ENCODE measurements at regions not wholly inside any gene's neighbourhood (a gene's known extent, or its start where the extent isn't known, plus 50 kb on each side); places are given as distances from the start of the nearest gene placed in this dataset.
"Not testable (repeated sequence)": the region's sequence is repeated elsewhere in the genome, so short reads cannot be mapped to it uniquely, and the experiment has no call there.

- Histone ChIP-seq H3K9me3 (ENCODE audit: control insufficient read depth in 2 of 2, insufficient read depth in 1 of 2, low read depth in 1 of 2, low read length in 1 of 2) (no peaks in the 10 kb centered on the region), H3K27me3 (ENCODE audit: control insufficient read depth in 1 of 2, insufficient read depth in 2 of 2, low read length in 2 of 2) (no peaks in the 10 kb centered on the region), H3K36me3 (ENCODE audit: control insufficient read depth in 2 of 2, insufficient read depth in 2 of 2, low read length in 1 of 2) (no peaks in the 10 kb centered on the region), H3K4me3 (ENCODE audit: low read depth in 1 of 2, low read length in 2 of 2) (peak overlapping the region; percentile 38 to 47), H3K4me1 (ENCODE audit: control insufficient read depth in 2 of 2, insufficient read depth in 2 of 2, low read length in 1 of 2) (peaks cover 4 to 10% of the 10 kb centered on the region in 2 donors), H3K27ac (ENCODE audit: low read depth in 2 of 2, low read length in 1 of 2) (peak overlapping the region; percentile 57 to 64)
- WGBS, 2 donors: 29 to 37% methylated on average over 5 of the region's 5 CpGs
Observed at GRCh38 chr6:85866370-85866730, 223.7 kb upstream of the SYNCRIP start.

- 14 to 16% methylated on average over 8 of the region's 8 CpGs for WGBS, 2 donors
- H3K36me3 ChIP-seq (ENCODE audit: control insufficient read depth in 2 of 2, insufficient read depth in 2 of 2, low read length in 1 of 2): no peaks in the 10 kb centered on the region
- H3K27ac ChIP-seq (ENCODE audit: low read depth in 2 of 2, low read length in 1 of 2): peak overlapping the region; percentile 57 to 64
- no peaks in the 10 kb centered on the region for H3K9me3 ChIP-seq (ENCODE audit: control insufficient read depth in 2 of 2, insufficient read depth in 1 of 2, low read depth in 1 of 2, low read length in 1 of 2)
- H3K27me3 ChIP-seq (ENCODE audit: control insufficient read depth in 1 of 2, insufficient read depth in 2 of 2, low read length in 2 of 2): no peaks in the 10 kb centered on the region
- peak overlapping the region; percentile 38 to 47 for H3K4me3 ChIP-seq (ENCODE audit: low read depth in 1 of 2, low read length in 2 of 2)
- H3K4me1 ChIP-seq (ENCODE audit: control insufficient read depth in 2 of 2, insufficient read depth in 2 of 2, low read length in 1 of 2): peaks cover 4 to 10% of the 10 kb centered on the region in 2 donors
Observed at GRCh38 chr6:85865420-85866369, 223.0 kb upstream of the SYNCRIP start.

- no peaks in the 10 kb centered on the region for H3K27me3 ChIP-seq (ENCODE audit: control insufficient read depth in 1 of 2, insufficient read depth in 2 of 2, low read length in 2 of 2)
- no peak overlapping the region for H3K4me3 ChIP-seq (ENCODE audit: low read depth in 1 of 2, low read length in 2 of 2)
- H3K36me3 ChIP-seq (ENCODE audit: control insufficient read depth in 2 of 2, insufficient read depth in 2 of 2, low read length in 1 of 2): no peaks in the 10 kb centered on the region
- peaks cover 4 to 10% of the 10 kb centered on the region in 2 donors for H3K4me1 ChIP-seq (ENCODE audit: control insufficient read depth in 2 of 2, insufficient read depth in 2 of 2, low read length in 1 of 2)
- peak overlapping the region; percentile 23 to 51 for H3K27ac ChIP-seq (ENCODE audit: low read depth in 2 of 2, low read length in 1 of 2)
- 27 to 29% methylated on average over 7 of the region's 7 CpGs for WGBS, 2 donors
- no peaks in the 10 kb centered on the region for H3K9me3 ChIP-seq (ENCODE audit: control insufficient read depth in 2 of 2, insufficient read depth in 1 of 2, low read depth in 1 of 2, low read length in 1 of 2)
Observed at GRCh38 chr6:85864453-85865401, 222.0 kb upstream of the SYNCRIP start.

- WGBS, 2 donors: 62 to 63% methylated on average over 2 of the region's 2 CpGs
- no peaks in the 10 kb centered on the region for H3K27me3 ChIP-seq (ENCODE audit: control insufficient read depth in 1 of 2, insufficient read depth in 2 of 2, low read length in 2 of 2)
Observed at GRCh38 chr6:85856235-85856634, 213.5 kb upstream of the SYNCRIP start.

GRCh38 chr6:85838351-85839119, 195.8 kb upstream of the SYNCRIP start:
- H3K4me3 ChIP-seq (ENCODE audit: low read depth in 1 of 2, low read length in 2 of 2); H3K36me3 ChIP-seq (ENCODE audit: control insufficient read depth in 2 of 2, insufficient read depth in 2 of 2, low read length in 1 of 2); H3K9me3 ChIP-seq (ENCODE audit: control insufficient read depth in 2 of 2, insufficient read depth in 1 of 2, low read depth in 1 of 2, low read length in 1 of 2); H3K4me1 ChIP-seq (ENCODE audit: control insufficient read depth in 2 of 2, insufficient read depth in 2 of 2, low read length in 1 of 2); H3K27me3 ChIP-seq (ENCODE audit: control insufficient read depth in 1 of 2, insufficient read depth in 2 of 2, low read length in 2 of 2); H3K27ac ChIP-seq (ENCODE audit: low read depth in 2 of 2, low read length in 1 of 2): not testable (repeated sequence)
- WGBS, 2 donors: 95 to 97% methylated on average over 13 to 35 of the region's 37 CpGs

More at GRCh38 chr6:85856235-85856634, 213.5 kb upstream of the SYNCRIP start:
- no peaks in the 10 kb centered on the region for H3K4me1 ChIP-seq (ENCODE audit: control insufficient read depth in 2 of 2, insufficient read depth in 2 of 2, low read length in 1 of 2)
- no peaks in the 10 kb centered on the region for H3K36me3 ChIP-seq (ENCODE audit: control insufficient read depth in 2 of 2, insufficient read depth in 2 of 2, low read length in 1 of 2)
- no peak overlapping the region for H3K27ac ChIP-seq (ENCODE audit: low read depth in 2 of 2, low read length in 1 of 2)
- H3K4me3 ChIP-seq (ENCODE audit: low read depth in 1 of 2, low read length in 2 of 2): no peak overlapping the region
- no peaks in the 10 kb centered on the region for H3K9me3 ChIP-seq (ENCODE audit: control insufficient read depth in 2 of 2, insufficient read depth in 1 of 2, low read depth in 1 of 2, low read length in 1 of 2)

- Histone ChIP-seq H3K27me3 (ENCODE audit: control insufficient read depth in 1 of 2, insufficient read depth in 2 of 2, low read length in 2 of 2) (no peaks in the 10 kb centered on the region), H3K27ac (ENCODE audit: low read depth in 2 of 2, low read length in 1 of 2) (no peak overlapping the region), H3K9me3 (ENCODE audit: control insufficient read depth in 2 of 2, insufficient read depth in 1 of 2, low read depth in 1 of 2, low read length in 1 of 2) (peaks cover 4 to 9% of the 10 kb centered on the region in 2 donors), H3K4me1 (ENCODE audit: control insufficient read depth in 2 of 2, insufficient read depth in 2 of 2, low read length in 1 of 2) (no peaks in the 10 kb centered on the region), H3K4me3 (ENCODE audit: low read depth in 1 of 2, low read length in 2 of 2) (no peak overlapping the region), H3K36me3 (ENCODE audit: control insufficient read depth in 2 of 2, insufficient read depth in 2 of 2, low read length in 1 of 2) (no peaks in the 10 kb centered on the region)
Observed at GRCh38 chr6:85828973-85829372, 186.3 kb upstream of the SYNCRIP start.

- no peaks in the 10 kb centered on the region for H3K27me3 ChIP-seq (ENCODE audit: control insufficient read depth in 1 of 2, insufficient read depth in 2 of 2, low read length in 2 of 2)
- no peak overlapping the region for H3K27ac ChIP-seq (ENCODE audit: low read depth in 2 of 2, low read length in 1 of 2)
- H3K36me3 ChIP-seq (ENCODE audit: control insufficient read depth in 2 of 2, insufficient read depth in 2 of 2, low read length in 1 of 2): no peaks in the 10 kb centered on the region
- H3K4me1 ChIP-seq (ENCODE audit: control insufficient read depth in 2 of 2, insufficient read depth in 2 of 2, low read length in 1 of 2): no peaks in the 10 kb centered on the region
- WGBS, 2 donors: 92 to 96% methylated on average over 1 of the region's 1 CpG
- H3K4me3 ChIP-seq (ENCODE audit: low read depth in 1 of 2, low read length in 2 of 2): no peak overlapping the region
- H3K9me3 ChIP-seq (ENCODE audit: control insufficient read depth in 2 of 2, insufficient read depth in 1 of 2, low read depth in 1 of 2, low read length in 1 of 2): peaks cover 4 to 9% of the 10 kb centered on the region in 2 donors
Observed at GRCh38 chr6:85826997-85827396, 184.3 kb upstream of the SYNCRIP start.

GRCh38 chr6:85824329-85824728, 181.6 kb upstream of the SYNCRIP start:
- no peak overlapping the region for H3K4me3 ChIP-seq (ENCODE audit: low read depth in 1 of 2, low read length in 2 of 2)
- 73 to 79% methylated on average over 1 of the region's 1 CpG for WGBS, 2 donors
- H3K27me3 ChIP-seq (ENCODE audit: control insufficient read depth in 1 of 2, insufficient read depth in 2 of 2, low read length in 2 of 2): no peaks in the 10 kb centered on the region
- H3K4me1 ChIP-seq (ENCODE audit: control insufficient read depth in 2 of 2, insufficient read depth in 2 of 2, low read length in 1 of 2): no peaks in the 10 kb centered on the region
- peaks cover 4 to 9% of the 10 kb centered on the region in 2 donors for H3K9me3 ChIP-seq (ENCODE audit: control insufficient read depth in 2 of 2, insufficient read depth in 1 of 2, low read depth in 1 of 2, low read length in 1 of 2)
- H3K36me3 ChIP-seq (ENCODE audit: control insufficient read depth in 2 of 2, insufficient read depth in 2 of 2, low read length in 1 of 2): no peaks in the 10 kb centered on the region
- no peak overlapping the region for H3K27ac ChIP-seq (ENCODE audit: low read depth in 2 of 2, low read length in 1 of 2)

GRCh38 chr6:85810558-85810957, 167.9 kb upstream of the SYNCRIP start:
- H3K27me3 ChIP-seq (ENCODE audit: control insufficient read depth in 1 of 2, insufficient read depth in 2 of 2, low read length in 2 of 2): no peaks in the 10 kb centered on the region
- WGBS, 2 donors: 57 to 62% methylated on average over 1 of the region's 1 CpG

More at GRCh38 chr6:85810558-85810957, 167.9 kb upstream of the SYNCRIP start:
- H3K9me3 ChIP-seq (ENCODE audit: control insufficient read depth in 2 of 2, insufficient read depth in 1 of 2, low read depth in 1 of 2, low read length in 1 of 2): peaks cover 5 to 13% of the 10 kb centered on the region in 2 donors
- no peaks in the 10 kb centered on the region for H3K4me1 ChIP-seq (ENCODE audit: control insufficient read depth in 2 of 2, insufficient read depth in 2 of 2, low read length in 1 of 2)
- no peaks in the 10 kb centered on the region for H3K36me3 ChIP-seq (ENCODE audit: control insufficient read depth in 2 of 2, insufficient read depth in 2 of 2, low read length in 1 of 2)
- no peak overlapping the region for H3K27ac ChIP-seq (ENCODE audit: low read depth in 2 of 2, low read length in 1 of 2)
- no peak overlapping the region for H3K4me3 ChIP-seq (ENCODE audit: low read depth in 1 of 2, low read length in 2 of 2)

Measured in esophagus (tissue), 2 donors.